ENCODE measurements at regions not wholly inside any gene's neighbourhood (a gene's known extent, or its start where the extent isn't known, plus 50 kb on each side); places are given as distances from the start of the nearest gene placed in this dataset.

- TF ChIP-seq Cebpa-rat (IDR thresholded peaks at IDR 0.05): no peak
- no peak overlapping the region for H3K4me3 ChIP-seq
- no peak overlapping the region for H3K27ac ChIP-seq
- H3K4me1 ChIP-seq: no peaks in the 10 kb centered on the region
- H3K9ac ChIP-seq: no peak overlapping the region
- no peaks in the 10 kb centered on the region for H3K27me3 ChIP-seq
- H3K4me2 ChIP-seq: no peak overlapping the region
- no peaks in the 10 kb centered on the region for H4K20me1 ChIP-seq
- H3K9me3 ChIP-seq (replicated peaks in 1 of 11): peaks cover 0 to 9% (median 0%) of the 10 kb centered on the region in 11 experiments; a peak in 3 of 22 replicates
- no peaks in the 10 kb centered on the region for H3K36me3 ChIP-seq
These were observed 70.2 kb upstream of the CD96 start for GRCh38 chr3:111471831-111472230.

- Histone ChIP-seq H3K9me3 (replicated peaks in 1 of 11) (peaks cover 0 to 9% (median 0%) of the 10 kb centered on the region in 11 experiments; a peak in 3 of 22 replicates), H3K27me3 (no peaks in the 10 kb centered on the region), H3K36me3 (no peaks in the 10 kb centered on the region), H3K4me3 (no peak overlapping the region), H4K20me1 (no peaks in the 10 kb centered on the region), H3K9ac (no peak overlapping the region), H3K4me2 (no peak overlapping the region), H3K4me1 (no peaks in the 10 kb centered on the region), H3K27ac (no peak overlapping the region)
- TF ChIP-seq Cebpa-rat (IDR thresholded peaks at IDR 0.05): no peak
These were observed 69.4 kb upstream of the CD96 start for GRCh38 chr3:111472556-111472955.

- Histone ChIP-seq H3K27me3 (no peaks in the 10 kb centered on the region), H3K36me3 (no peaks in the 10 kb centered on the region), H3K4me1 (no peaks in the 10 kb centered on the region), H3K9me3 (replicated peaks in 1 of 11) (peaks cover 0 to 9% (median 0%) of the 10 kb centered on the region in 11 experiments; a peak in 3 of 22 replicates), H4K20me1 (no peaks in the 10 kb centered on the region), H3K4me2 (no peak overlapping the region), H3K9ac (no peak overlapping the region), H3K4me3 (no peak overlapping the region), H3K27ac (no peak overlapping the region)
- no peak for TF ChIP-seq Cebpa-rat (IDR thresholded peaks at IDR 0.05)
These were observed 68.4 kb upstream of the CD96 start for GRCh38 chr3:111473550-111473949.

GRCh38 chr3:111476701-111477100, 65.3 kb upstream of the CD96 start:
- Histone ChIP-seq H3K4me3 (no peak overlapping the region), H3K36me3 (no peaks in the 10 kb centered on the region), H3K9ac (no peak overlapping the region), H3K4me2 (no peak overlapping the region), H3K4me1 (no peaks in the 10 kb centered on the region), H3K27ac (no peak overlapping the region), H3K27me3 (no peaks in the 10 kb centered on the region), H4K20me1 (no peaks in the 10 kb centered on the region), H3K9me3 (replicated peaks in 1 of 11) (peaks cover 0 to 9% (median 0%) of the 10 kb centered on the region in 11 experiments; a peak in 3 of 22 replicates)
- TF ChIP-seq Cebpa-rat (IDR thresholded peaks at IDR 0.05): no peak

GRCh38 chr3:111480091-111480490, 61.9 kb upstream of the CD96 start:
- Histone ChIP-seq H3K27ac (no peak overlapping the region), H3K36me3 (no peaks in the 10 kb centered on the region), H3K4me3 (no peak overlapping the region), H3K9me3 (replicated peaks in 1 of 11) (no peaks in the 10 kb centered on the region), H4K20me1 (no peaks in the 10 kb centered on the region), H3K27me3 (no peaks in the 10 kb centered on the region), H3K4me2 (no peak overlapping the region), H3K9ac (no peak overlapping the region), H3K4me1 (no peaks in the 10 kb centered on the region)
- no peak for TF ChIP-seq Cebpa-rat (IDR thresholded peaks at IDR 0.05)

- no peak for TF ChIP-seq Cebpa-rat (IDR thresholded peaks at IDR 0.05)
- H3K27ac ChIP-seq: no peak overlapping the region
- no peaks in the 10 kb centered on the region for H3K9me3 ChIP-seq (replicated peaks in 1 of 11)
- H3K36me3 ChIP-seq: no peaks in the 10 kb centered on the region
- H3K27me3 ChIP-seq: no peaks in the 10 kb centered on the region
- H4K20me1 ChIP-seq: no peaks in the 10 kb centered on the region
- H3K4me2 ChIP-seq: no peak overlapping the region
- no peaks in the 10 kb centered on the region for H3K4me1 ChIP-seq
- H3K9ac ChIP-seq: no peak overlapping the region
- no peak overlapping the region for H3K4me3 ChIP-seq
These were observed 60.4 kb upstream of the CD96 start for GRCh38 chr3:111481551-111481950.

GRCh38 chr3:111482574-111482973, 59.4 kb upstream of the CD96 start:
- H3K4me3 ChIP-seq: no peak overlapping the region
- TF ChIP-seq Cebpa-rat (IDR thresholded peaks at IDR 0.05): no peak
- H3K27ac ChIP-seq: no peak overlapping the region
- H3K36me3 ChIP-seq: no peaks in the 10 kb centered on the region
- no peak overlapping the region for H3K9ac ChIP-seq
- H4K20me1 ChIP-seq: no peaks in the 10 kb centered on the region
- no peaks in the 10 kb centered on the region for H3K9me3 ChIP-seq (replicated peaks in 1 of 11)
- H3K27me3 ChIP-seq: no peaks in the 10 kb centered on the region
- H3K4me2 ChIP-seq: no peak overlapping the region
- H3K4me1 ChIP-seq: no peaks in the 10 kb centered on the region

- Histone ChIP-seq H3K4me3 (no peak overlapping the region), H3K27me3 (no peaks in the 10 kb centered on the region), H3K27ac (no peak overlapping the region), H3K9me3 (replicated peaks in 1 of 11) (no peaks in the 10 kb centered on the region), H3K4me2 (no peak overlapping the region), H3K9ac (no peak overlapping the region), H3K4me1 (no peaks in the 10 kb centered on the region), H4K20me1 (no peaks in the 10 kb centered on the region), H3K36me3 (no peaks in the 10 kb centered on the region)
- no peak for TF ChIP-seq Cebpa-rat (IDR thresholded peaks at IDR 0.05)
These were observed 56.9 kb upstream of the CD96 start for GRCh38 chr3:111485086-111485485.
